Mucosa of descending colon (tissue), 3 donors: ENCODE measurements at regions not wholly inside any gene's neighbourhood (a gene's known extent, or its start where the extent isn't known, plus 50 kb on each side); places are given as distances from the start of the nearest gene placed in this dataset.
"Not testable (repeated sequence)": the region's sequence is repeated elsewhere in the genome, so short reads cannot be mapped to it uniquely, and the experiment has no call there.

Source experiments
- ATAC-seq: fragments of 200-7000 bp; cut with Tn5 transposase; one replicate; pipeline ENCODE4 v1.9.1; 2020; ENCODE audit warnings: mild to moderate bottlenecking, moderate library complexity
- DNase-seq, 3 donors: peaks; one replicate each; pipeline ENCODE4 v3.0.0-alpha.2; 2020
- H3K36me3 ChIP-seq: fragments of 200-600 bp; one replicate; pipeline ENCODE4 v1.8.0; 2021; ENCODE audit warnings: low read depth, mild to moderate bottlenecking
- H3K4me1 ChIP-seq: fragments of 200-600 bp; one replicate; pipeline ENCODE4 v1.8.0; 2021; ENCODE audit warnings: low read depth, mild to moderate bottlenecking
- H3K4me3 ChIP-seq: fragments of 200-600 bp; one replicate; pipeline ENCODE4 v1.8.0; 2021; ENCODE audit warnings: mild to moderate bottlenecking
- H3K9me3 ChIP-seq: fragments of 200-600 bp; one replicate; pipeline ENCODE4 v1.8.0; 2021; ENCODE audit warnings: mild to moderate bottlenecking
- intact Hi-C, 2 donors: fragments of 100-400 bp; cut with DNase I in 1 of 2; cut with micrococcal nuclease in 1 of 2; formaldehyde crosslinking; loops; one replicate each; pipeline versions ENCODE4 v1.11.0 to v1.11.1; 2022; cut with DNase I, micrococcal nuclease
- TF ChIP-seq, protein P1 (sequence below): fragments of 200-600 bp; IDR thresholded peaks from one replicate; pipeline ENCODE4 v1.8.0; 2022; ENCODE audit warnings: antibody characterized with exemption, mild to moderate bottlenecking
- donor health status: DM: no; HTN: no; CAD: no; lungs with moderate emphysema.
- donor health status: DM: no; HTN: no; CAD: no.
- donor health status: DM: no; HTN: yes; CAD: no.

DNA sequence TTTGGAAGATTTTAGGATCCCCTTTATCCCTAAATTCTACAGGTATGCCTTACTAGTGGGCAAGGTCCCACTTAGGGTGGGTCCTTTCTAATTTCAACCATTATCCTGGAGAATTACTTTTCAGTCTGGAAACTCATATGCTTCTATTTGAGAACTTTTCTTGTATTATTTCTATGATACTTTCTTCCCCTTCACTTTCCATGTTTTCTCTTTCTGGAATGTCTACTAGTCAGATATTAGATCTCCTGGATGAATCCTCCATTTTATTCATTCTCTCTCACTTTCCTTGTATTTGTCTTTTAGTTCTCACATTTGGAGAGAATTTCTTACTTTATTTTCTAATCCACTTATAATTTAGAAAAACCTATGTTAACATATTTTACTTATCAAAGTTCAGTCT, 83.9 kb upstream of the SIPA1L2 start:
- intact Hi-C loops = no loop called here
- peaks cover 2% of the 10 kb centered on the region for H3K9me3 ChIP-seq
- H3K36me3 ChIP-seq = no peaks in the 10 kb centered on the region
- no peak for ATAC-seq
- TF ChIP-seq, protein P1, sequence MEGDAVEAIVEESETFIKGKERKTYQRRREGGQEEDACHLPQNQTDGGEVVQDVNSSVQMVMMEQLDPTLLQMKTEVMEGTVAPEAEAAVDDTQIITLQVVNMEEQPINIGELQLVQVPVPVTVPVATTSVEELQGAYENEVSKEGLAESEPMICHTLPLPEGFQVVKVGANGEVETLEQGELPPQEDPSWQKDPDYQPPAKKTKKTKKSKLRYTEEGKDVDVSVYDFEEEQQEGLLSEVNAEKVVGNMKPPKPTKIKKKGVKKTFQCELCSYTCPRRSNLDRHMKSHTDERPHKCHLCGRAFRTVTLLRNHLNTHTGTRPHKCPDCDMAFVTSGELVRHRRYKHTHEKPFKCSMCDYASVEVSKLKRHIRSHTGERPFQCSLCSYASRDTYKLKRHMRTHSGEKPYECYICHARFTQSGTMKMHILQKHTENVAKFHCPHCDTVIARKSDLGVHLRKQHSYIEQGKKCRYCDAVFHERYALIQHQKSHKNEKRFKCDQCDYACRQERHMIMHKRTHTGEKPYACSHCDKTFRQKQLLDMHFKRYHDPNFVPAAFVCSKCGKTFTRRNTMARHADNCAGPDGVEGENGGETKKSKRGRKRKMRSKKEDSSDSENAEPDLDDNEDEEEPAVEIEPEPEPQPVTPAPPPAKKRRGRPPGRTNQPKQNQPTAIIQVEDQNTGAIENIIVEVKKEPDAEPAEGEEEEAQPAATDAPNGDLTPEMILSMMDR = no peak
- no peak overlapping the region for H3K4me3 ChIP-seq
- H3K4me1 ChIP-seq = peaks cover 3% of the 10 kb centered on the region
- DNase-seq = no peak

DNA sequence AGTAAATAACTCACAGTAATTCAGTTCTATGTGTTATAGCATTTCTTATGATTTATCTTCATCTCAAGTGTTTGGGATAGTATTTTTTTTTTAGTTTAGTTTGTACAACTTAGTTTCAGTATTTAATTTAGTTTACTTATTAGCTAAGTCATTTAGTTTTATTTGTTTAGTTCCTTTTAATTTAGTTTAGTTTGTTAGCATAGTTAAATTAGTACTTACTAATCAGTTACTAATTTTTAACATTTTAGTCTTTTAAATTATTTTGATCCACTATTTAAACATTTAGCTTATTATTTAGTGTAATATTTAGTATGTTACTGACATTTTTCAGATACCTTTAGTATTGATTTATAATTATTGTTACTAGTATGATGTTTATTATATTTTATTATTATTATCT, 85.2 kb upstream of the SIPA1L2 start:
- no peak for ATAC-seq
- Histone ChIP-seq H3K36me3 (no peaks in the 10 kb centered on the region), H3K4me3 (no peak overlapping the region), H3K4me1 (peaks cover 3% of the 10 kb centered on the region), H3K9me3 (peaks cover 6% of the 10 kb centered on the region)
- intact Hi-C loops = no loop called here
- TF ChIP-seq, protein P1 = no peak
- no peak for DNase-seq

DNA sequence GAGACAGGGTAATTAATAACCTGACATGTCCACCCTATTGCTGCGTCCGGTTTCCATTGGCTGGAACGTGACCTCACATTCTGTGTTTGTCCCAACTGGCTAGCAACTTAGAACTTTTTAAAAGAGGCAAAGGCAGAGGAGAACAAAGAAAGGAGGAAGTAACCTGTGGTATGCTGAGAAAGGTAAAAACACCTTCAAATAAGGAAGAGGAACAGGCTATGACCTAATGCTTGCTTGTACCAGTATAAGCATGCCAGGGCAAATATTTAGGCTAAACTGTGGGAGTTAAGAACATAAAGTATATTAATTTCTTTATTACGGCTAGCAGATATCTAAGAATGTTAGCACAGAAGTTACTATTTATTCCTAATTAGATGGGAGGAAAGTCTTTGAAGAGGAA, 87.3 kb upstream of the MAP10 start:
- H3K9me3 ChIP-seq = not testable (repeated sequence)

DNA sequence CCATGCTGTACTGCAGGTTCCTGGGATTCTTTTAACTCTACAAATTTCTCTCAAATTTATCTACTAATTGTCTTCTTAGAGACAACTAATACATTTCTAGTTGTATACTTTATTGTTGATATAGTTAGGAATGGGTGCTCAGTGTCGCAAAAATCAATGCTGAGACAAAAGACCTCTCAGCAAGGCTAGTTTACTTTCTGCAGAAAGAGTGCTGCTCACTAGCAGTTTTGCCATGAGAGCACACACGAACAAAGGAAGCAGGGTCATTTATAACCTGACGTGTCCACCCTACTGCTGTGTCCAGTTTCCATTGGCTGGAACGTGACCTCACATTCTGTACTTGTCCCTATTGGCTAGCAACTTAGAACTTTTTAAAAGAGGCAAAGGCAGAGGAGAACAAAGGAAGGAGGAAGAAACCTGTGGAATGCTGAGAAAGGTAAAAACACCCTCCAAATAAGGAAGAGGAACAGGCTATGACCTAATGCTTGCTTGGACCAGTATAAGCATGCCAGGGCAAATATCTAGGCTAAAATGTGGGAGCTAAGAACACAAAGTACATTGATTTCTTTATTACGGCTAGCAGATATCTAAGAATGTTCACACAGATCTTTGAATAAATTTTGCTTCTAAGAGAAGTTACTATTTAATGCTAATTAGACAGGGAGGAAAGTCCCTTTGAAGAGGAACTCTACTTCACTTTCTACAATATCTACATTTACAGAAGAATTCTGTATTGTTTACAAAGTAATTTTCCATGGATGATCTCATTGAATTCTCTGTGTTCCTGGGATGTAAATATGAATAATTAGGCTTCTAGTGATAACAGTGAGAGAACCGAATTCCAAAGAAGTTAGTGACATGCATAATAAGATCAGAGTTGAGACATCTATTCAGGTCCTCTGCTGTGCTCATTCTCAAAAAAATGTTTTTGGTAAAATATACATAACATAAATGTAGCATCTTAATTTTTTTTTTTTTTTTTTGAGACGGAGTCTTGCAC, 86.0 kb upstream of the MAP10 start:
- Histone ChIP-seq H3K4me3 (no peak overlapping the region), H3K36me3 (no peaks in the 10 kb centered on the region), H3K9me3 (peaks cover 6% of the 10 kb centered on the region), H3K4me1 (peaks cover 3% of the 10 kb centered on the region)
- DNase-seq (no peak), ATAC-seq (no peak)
- intact Hi-C loops = no loop called here
- TF ChIP-seq, protein P1 = no peak

More for the DNA sequence above, 87.3 kb upstream of the MAP10 start:
- ATAC-seq = peak; percentile 49
- intact Hi-C loops, H3K36me3 ChIP-seq, DNase-seq, H3K4me3 ChIP-seq, H3K4me1 ChIP-seq: not testable (repeated sequence)

DNA sequence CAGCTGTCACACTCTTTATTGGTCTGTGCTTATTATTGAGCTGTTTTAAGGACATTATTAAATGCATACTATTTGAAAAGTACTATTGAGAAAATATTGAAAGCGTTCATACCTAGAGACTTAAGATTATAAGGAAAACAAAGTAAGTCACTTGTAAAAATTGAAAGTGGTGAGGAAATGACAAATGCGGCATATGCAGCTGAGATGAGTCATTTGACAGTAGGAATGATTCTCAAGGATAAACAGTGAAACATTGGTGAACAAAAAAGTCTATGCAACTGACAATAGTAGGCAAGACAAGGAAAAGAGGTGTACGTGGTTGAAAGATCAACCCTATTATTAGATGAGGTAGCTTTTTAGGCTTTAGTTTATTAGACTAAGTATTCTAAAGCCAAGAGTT, 82.6 kb upstream of the MAP10 start:
- intact Hi-C loops = no loop called here
- TF ChIP-seq, protein P1 = no peak
- DNase-seq (no peak), ATAC-seq (no peak)
- no peaks in the 10 kb centered on the region for H3K36me3 ChIP-seq
- H3K4me3 ChIP-seq = no peak overlapping the region
- peaks cover 6% of the 10 kb centered on the region for H3K9me3 ChIP-seq
- peaks cover 3% of the 10 kb centered on the region for H3K4me1 ChIP-seq

DNA sequence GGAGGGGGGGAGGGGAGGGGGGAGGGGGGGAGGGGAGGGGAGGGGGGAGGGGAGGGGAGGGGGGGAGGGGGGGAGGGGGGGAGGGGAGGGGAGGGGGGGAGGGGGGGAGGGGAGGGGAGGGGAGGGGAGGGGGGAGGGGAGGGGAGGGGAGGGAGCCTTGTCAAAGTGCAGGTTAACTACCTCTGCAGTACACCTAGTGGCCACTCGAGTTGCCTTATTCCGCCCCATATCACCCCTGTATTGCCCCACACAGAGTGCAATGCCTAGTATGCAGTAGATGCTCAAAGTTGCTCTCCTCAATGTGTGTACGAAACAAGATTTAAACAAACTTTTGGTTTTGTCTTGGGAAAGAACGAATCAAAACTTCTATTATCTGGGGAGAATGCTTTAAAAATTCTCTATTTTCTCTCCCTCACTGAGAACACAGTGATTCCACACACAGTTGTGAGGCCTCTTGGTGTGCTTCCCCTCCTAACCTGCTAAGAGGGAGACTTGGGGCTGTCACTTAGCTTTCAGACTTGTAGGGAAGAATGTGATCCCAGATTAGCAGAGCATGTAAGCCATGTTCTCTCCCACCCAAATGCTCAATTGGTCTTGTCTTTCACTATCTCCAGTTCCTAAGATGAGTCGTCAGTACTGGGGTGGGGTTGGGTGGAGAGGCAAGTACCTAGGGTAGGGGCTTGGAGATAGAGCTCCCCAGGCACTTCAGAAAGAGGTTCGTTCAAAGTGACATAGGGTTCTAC, 79.7 kb upstream of the MAP10 start:
- TF ChIP-seq, protein P1 = no peak
- intact Hi-C loops = no loop called here
- Histone ChIP-seq H3K4me1 (no peaks in the 10 kb centered on the region), H3K9me3 (no peaks in the 10 kb centered on the region), H3K4me3 (no peak overlapping the region), H3K36me3 (no peaks in the 10 kb centered on the region)
- ATAC-seq = no peak
- DNase-seq = no peak
